Epithelial cell of esophagus (primary cell): ENCODE measurements at regions not wholly inside any gene's neighbourhood (a gene's known extent, or its start where the extent isn't known, plus 50 kb on each side); places are given as distances from the start of the nearest gene placed in this dataset.

Experiments
- DNase-seq: peaks from one replicate; pipeline ENCODE4 v3.0.0; 2010; ENCODE audit warnings: low read depth
- H3K4me3 ChIP-seq: 2 replicates; pipeline ENCODE4 v1.5.1; 2011; ENCODE audit warnings: mild to moderate bottlenecking, low read length, control low read depth
- CTCF ChIP-seq: IDR thresholded peaks from 2 replicates; pipeline ENCODE4 v1.5.1; 2011; ENCODE audit warnings: low read depth, mild to moderate bottlenecking, low read length, control low read depth, inconsistent platforms; ENCODE audit not compliant: insufficient read depth; ENCODE audit errors: missing control alignments

DNA sequence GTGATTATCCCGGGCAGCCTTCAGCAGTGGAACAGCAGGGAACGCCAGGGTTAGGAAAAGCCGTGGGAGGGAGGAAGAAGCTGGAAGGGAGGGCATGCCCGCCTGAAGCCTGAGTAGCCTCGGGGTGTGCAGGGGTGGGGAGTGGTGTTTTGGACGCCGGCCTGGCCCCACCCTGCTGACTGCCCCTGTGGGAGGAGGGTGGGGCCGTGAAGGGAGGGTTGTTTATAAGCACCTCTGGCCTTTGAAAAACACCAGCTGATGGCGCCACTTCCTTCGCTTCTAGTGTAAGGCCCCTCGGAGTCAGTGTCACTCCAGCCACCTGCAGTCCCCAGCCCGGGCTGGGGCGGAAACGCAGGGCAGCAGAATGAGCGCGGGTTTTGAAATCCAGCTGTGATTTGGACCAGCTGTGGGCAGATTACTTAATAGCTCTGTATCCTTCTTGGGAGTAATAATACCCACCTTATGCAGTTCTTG lies 52.8 kb upstream of the BMP6 start:
- no peak overlapping the region for H3K4me3 ChIP-seq
- peak; percentile 84 for DNase-seq
- TF ChIP-seq CTCF, result peak; percentile 9

GRCh38 chr6:7674291-7674690 lies 51.6 kb upstream of the BMP6 start:
- DNase-seq, result no peak
- no peak for TF ChIP-seq CTCF
- no peak overlapping the region for H3K4me3 ChIP-seq

DNA sequence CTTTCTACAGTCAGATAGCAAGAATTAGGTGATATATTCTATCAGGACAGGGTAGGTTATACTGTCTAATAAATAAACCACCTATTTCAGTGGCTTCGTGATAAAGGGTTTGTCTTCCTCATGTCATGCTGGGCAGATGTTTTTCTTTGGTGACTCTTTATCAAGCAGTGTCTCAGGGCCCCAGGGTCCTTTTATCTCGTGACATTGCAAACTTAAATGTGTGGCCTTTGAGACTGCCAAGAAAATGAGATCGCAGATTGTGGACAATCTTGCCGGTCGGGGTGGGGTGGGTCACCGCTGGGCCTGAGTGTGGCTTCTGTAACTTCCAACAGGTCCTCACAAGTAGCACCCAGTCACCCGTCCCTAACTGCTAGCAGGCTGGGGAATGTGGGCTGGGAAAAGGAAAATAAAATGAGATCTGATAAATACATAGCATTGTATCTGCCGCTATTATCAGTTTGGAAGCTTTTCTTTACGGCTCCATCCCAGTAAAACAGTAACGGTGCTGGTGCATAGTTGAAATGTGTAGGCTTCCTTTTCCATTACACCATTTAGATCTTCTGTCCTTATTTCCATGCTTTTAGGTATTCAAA lies 50.5 kb upstream of the BMP6 start:
- H3K4me3 ChIP-seq, result no peak overlapping the region
- DNase-seq, result peak; percentile 5
- no peak for TF ChIP-seq CTCF
